ENCODE measurements at regions not wholly inside any gene's neighbourhood (a gene's known extent, or its start where the extent isn't known, plus 50 kb on each side); places are given as distances from the start of the nearest gene placed in this dataset.
"Not testable (repeated sequence)": the region's sequence is repeated elsewhere in the genome, so short reads cannot be mapped to it uniquely, and the experiment has no call there.

DNA sequence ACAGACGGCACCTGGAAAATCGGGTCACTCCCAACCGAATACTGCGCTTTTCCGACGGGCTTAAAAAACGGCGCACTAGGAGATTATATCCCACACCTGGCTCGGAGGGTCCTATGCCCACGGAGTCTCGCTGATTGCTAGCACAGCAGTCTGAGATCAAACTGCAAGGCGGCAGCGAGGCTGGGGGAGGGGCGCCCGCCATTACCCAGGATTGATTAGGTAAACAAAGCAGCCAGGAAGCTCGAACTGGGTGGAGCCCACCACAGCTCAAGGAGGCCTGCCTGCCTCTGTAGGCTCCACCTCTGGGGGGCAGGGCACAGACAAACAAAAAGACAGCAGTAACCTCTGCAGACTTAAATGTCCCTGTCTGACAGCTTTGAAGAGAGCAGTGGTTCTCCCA lies 64.5 kb downstream of the SLC30A10 start:
- DNase-seq, result not testable (repeated sequence)

DNA sequence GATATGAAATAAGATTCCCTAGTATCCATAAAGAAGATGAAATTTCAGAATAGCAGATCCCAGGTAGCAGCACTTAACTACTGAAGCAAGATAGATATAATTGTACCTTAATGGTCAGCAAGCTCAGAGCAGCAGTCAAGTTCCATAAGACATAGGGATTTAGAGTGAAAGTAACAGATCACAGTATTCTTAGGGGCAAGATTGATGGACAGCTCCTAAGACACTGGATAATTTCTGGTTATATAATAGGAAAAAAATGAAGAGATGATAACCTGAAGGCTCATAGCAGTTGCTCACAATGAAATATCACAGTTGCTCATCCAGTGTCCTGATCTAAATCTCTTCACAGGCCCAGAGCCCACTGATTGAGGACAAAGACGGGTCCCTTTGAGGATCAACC lies 66.0 kb downstream of the SLC30A10 start:
- no peak for DNase-seq

DNA sequence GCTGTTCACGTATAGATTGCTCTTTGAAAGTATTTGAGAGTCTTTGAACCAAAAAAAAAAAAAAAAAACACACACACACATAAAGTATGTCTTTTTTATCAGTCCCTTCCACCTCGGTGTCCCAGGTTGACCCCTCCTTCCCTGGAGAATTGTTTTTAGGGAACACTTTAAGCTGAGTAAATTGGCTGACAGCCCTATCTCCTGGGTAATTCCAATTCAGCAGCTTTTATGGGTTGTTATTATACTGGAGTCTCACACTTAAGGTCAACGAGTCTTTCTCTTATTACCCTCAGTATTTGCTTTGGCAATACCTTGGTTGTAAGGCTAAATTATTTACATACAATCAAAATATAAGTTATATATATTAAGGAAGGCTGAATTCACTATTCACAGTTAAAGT lies 69.4 kb downstream of the SLC30A10 start:
- DNase-seq, result no peak

DNA sequence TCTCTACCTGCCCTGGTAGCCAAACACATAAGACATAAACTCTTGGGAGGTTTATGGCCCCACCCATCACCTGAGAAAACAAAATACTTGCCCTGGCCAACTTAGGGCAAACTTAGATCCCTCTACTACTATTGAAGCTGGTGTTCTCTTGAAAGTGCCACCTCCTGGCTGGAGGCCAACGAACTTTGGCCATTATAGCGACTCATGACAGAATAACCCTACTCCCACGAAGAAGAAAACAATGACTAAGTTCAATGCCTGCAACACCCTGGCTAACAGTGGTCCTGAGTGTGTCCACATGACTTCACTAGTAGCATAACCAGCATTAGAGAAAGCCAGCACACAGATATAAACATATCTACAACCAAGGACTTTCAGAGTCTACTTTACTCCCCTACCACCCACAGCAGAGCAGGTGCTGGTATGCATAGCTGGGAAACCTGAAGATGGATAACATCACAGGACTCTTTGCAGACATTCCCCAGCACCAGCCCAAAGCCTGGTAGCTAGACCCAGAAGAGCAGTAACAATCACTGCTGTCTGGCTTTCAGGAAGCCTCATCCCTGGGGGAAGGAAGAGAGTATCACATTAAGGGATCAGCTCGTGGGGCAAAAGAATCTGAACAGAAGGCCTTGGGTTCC lies 81.0 kb downstream of the SLC30A10 start:
- DNase-seq, result peak; percentile 10

DNA sequence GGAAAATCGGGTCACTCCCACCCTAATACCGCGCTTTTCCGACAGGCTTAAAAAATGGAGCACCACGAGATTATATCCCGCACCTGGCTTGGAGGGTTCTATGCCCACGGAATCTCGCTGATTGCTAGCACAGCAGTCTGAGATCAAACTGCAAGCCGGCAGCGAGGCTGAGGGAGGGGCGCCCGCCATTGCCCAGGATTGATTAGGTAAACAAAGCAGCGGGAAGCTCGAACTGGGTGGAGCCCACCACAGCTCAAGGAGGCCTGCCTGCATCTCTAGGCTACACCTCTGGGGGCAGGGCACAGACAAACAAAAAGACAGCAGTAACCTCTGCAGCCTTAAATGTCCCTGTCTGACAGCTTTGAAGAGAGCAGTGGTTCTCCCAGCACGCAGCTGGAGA lies 88.8 kb downstream of the SLC30A10 start:
- not testable (repeated sequence) for DNase-seq

DNA sequence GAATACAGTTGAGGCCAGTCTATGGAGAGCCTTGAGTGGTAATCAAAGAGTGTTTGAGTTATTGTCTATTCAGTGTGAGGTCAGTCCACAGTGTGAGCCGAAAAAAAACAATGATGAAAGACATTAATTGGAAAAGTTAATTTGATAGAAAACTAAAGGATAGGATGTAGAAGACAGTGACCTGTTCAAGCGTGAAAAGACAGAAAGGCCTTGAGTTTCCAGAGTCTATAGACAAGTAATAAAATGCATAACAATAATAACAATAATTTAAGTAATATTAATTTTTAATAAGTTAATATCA lies 90.4 kb downstream of the SLC30A10 start:
- DNase-seq, result no peak

DNA sequence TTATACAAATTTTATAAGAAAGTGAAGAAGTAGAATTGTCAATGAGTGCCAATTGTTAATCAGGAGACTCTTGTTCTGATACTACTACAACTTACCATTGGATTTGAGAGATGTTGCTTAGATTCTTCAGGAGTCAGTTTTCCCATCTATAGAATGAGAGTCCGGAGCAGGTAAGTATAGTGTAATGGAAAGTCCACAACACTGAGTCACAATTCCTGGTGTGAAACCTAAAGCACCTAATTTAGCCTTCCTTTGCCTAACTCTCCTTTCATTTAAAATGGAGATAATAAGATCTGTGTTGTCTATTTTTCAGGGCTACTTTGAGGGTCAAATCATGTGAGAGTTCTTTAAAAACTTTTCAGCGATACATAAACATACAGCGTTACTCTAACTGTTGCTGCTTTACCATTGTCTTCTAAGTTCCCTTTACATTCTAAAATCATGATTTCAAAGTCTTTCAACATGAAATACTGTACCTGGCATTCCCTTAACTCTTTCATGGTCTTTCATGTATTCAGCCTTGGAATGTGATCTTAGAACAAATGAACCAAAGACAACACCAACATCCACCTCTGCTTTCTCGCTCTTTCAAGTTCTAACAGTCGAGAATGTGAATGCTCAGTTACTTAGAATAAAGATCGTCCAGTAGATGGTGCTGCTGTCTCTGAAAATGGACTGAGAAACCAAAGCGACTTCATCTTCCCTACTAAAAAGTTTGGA lies 90.9 kb downstream of the SLC30A10 start:
- peak; percentile 45 for DNase-seq

DNA sequence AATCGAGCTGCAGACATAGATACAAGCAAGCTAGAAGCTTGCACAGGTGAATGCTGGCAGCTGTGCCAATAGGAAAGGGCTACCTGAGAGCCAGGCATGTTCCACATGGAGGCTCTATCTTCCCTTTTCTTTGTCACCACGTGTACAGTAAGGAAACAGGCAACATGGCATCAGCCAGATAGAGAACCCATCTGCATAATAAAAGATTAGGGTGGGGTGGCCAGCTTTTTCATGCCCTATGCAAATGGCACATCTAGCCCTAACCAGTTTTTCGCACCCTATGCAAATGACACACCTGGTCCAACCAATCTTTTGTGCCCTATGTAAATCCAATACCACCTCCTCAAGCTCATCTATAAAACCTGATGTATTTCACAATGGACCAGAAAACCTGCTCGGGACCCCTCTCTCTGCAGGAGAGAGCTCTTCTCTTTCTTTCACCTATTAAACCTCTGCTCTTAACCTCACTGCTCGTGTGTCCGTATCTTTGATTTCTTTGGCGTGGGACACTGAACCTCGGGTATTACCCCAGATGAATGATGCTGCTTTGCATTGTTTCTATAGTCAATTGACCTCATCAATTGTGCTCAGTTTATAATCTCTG lies 93.9 kb downstream of the SLC30A10 start:
- DNase-seq, result no peak

DNA sequence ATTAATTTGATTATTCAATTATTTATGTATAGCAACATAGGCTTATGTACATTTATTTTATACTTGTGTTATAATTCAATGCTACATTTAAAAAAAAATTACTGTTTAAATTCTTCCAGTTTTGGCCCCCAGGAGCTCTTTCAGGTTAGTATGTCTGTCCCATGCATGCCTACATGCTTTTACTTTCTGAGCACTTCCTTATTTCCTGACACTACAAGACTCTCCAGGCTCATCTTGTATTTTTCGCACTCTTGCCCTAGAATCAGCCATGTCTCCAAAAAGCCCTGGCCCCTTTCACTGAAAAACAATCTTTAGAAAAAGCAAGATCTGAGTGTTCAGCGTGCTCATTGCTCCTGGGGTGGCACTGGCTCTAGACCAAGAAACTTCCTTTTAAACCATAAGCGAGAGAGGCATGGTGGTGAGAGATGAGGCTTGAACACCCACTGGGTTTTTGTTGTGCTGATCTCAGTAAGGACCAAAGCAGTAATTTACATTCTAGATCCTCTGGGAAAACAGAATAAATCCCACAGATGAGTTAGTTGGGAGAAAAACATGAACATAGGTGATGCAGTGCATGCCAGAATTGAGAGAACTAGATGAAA lies 95.0 kb downstream of the SLC30A10 start:
- no peak for DNase-seq

DNA sequence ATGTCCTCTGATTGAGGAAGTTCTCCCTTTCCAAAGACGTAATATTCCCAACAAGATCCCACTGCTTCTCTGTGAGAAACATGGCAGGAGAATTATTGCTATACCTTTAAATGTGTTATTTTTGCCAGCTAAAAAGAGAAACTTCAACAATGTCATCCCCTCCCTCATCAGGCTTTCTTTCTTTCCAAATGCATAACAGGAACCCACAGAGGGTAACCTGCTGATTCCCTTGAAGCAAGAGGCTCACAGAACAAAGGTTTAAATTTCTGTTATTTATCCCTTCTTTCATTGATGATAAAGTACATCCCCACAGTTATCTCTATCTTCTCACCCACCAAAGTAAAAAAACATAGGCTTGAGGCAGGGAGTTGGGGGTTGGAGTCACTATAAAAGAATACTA lies 102.1 kb downstream of the SLC30A10 start:
- no peak for DNase-seq

DNA sequence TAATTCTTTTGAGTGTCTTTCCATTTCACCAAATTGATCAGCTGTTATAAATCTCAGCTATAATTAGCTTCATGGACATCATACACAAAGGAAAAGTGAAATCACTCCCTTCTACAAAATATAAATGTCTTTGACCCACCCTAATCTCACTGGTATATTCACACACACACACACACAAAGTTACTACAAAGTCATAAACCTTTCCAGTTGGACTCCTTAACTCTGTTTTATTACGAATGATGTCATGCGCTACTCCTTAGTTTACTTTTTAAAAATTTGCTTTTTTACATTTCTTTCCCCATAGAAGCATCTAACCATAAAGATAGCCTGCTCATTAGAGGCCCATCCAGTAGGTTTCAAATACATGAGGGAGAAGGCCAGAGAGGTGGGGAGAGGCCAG lies 103.0 kb downstream of the SLC30A10 start:
- DNase-seq, result no peak

DNA sequence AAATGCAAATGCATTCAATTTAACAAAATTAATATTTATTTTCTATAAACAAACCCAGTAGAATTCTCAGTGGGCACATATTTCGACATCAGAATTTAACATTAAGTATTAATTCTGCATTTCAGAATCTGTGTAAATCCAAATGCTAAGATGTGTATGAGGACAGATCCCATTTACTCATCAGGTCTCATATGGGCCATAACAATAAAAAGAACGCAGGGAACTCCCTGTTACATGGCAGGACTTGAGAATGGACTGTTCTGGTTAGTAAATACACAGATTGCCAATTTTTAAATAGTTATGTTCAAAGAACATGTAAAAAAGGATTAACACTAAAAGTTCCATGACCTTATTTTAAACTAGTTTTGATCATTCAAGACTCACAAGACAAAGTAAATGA lies 104.0 kb downstream of the SLC30A10 start:
- DNase-seq, result no peak

DNA sequence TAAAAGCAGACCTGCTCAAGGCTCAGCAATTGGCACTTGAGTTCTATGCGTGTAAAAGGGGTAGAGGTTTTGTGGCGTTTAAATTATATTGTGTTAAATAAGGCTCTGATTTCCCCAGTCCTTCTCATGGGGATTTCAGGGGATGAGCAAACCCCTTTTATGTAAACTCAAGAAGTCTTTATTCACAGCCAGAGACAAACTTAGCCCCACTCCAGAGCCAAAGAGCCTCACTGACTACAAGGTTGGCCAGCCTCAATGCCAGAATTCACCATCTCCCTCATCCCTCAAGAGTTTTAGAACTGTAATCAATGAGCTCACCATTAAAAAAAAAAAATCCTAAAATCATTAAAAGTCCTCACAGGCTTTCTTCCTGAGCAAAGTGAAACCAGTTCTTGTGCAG lies 107.8 kb downstream of the SLC30A10 start:
- DNase-seq, result no peak

DNA sequence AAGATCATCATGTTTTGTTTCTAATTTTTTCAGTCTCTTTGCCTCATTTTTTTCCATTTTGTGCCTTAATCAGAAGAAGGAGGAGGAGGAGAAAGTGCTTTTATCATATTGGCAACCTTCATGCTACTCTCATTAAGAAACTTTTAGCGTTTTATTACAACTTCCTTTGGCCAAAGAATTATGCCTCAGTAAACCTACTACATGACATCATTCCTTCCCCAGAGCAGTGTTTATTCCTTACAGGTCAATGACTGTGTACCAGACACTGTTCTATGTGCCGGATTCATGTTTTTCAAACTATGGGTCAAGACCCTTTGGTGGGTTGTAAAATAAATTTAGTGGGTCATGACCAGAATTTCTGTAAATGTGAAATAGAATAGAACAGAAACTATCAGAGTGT lies 110.4 kb downstream of the SLC30A10 start:
- no peak for DNase-seq

DNA sequence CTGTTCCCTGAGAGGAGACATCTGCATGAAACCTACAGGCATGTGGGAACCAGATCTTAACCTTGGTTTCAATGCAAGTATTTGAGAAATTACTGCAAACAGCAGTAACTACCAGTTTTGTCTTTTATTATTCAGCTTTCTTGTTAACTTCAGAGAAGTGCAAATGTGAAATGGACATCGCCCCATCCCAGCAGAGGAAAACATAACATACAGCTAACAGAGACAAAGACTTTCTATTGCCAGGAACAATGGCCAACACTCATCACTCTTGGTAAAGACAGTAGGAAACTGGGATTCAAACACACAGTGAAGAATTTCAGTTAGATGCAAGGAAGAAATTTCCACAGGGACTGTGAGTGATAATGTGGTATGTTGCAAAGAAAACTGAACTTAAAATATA lies 115.1 kb downstream of the SLC30A10 start:
- no peak for DNase-seq

DNA sequence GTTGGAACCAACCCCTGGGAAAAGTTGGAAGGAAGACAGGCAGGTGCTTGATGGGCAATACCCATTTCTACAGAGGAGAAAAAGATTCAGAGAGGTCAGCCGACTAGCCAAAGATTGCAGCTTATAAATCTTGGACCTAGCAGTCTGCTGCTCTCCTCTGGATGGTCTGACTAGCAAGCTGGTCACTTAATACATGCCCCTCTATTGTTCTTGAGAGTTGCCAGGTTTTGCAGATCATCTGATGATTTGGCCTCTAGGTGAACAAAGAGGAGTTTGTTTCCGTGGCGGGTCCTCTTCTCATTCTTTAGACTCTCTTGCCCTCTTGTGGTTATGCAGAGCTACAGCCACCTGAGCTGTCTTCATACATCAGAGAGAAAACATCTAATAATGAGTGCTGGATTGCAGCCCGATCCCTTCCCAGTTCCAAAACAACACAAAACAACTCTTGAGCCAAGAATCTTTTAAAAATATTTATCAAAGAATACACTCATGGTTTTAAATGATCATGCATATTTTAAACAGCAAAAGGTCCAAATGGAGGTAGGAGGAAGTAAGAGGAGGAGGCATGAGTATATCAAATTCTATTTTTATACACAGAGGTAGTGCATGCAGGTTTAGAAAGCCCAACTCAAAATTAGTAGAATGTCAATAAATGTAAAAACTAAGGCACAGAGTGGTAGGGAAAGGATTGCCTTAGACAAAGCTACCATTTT lies 115.7 kb downstream of the SLC30A10 start:
- peak; percentile 67 for DNase-seq

DNA sequence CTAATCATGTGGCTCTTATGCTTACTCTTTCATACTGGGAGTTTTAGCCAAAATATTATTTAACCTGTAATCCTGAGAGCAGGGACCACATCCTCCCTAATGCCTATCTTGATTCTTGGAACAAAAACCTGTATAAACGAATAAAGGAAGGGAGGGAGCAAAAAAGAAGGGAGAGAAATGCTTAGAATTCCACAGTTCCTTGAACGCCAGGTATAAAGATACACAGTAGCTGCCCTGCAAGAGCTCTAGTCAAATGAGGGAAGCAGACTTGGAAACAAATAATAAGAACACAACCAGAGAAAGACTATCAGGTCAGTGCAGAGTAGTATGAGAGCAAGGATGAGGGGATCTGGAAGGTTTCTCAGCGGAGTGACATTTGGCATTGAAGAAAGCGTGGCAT lies 116.3 kb downstream of the SLC30A10 start:
- no peak for DNase-seq

DNA sequence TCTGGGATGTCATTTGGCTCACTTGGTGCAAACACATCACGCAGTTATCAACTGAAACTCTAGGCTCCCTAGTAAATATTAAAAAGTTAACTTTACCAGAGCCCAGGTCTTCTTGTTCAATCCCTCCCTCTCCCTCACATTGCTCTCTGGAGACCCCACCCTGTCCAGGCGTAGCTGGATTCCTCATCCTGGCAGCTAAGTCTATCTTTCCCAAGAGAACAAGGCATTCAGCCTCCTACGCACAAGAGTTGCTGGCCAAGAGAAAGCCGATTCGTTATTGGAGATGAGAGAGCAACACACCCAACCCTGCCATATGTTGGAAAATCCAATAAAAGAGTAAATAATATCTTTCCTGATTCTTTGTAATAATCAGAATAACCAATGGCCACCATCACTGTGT lies 117.9 kb downstream of the SLC30A10 start:
- no peak for DNase-seq

DNA sequence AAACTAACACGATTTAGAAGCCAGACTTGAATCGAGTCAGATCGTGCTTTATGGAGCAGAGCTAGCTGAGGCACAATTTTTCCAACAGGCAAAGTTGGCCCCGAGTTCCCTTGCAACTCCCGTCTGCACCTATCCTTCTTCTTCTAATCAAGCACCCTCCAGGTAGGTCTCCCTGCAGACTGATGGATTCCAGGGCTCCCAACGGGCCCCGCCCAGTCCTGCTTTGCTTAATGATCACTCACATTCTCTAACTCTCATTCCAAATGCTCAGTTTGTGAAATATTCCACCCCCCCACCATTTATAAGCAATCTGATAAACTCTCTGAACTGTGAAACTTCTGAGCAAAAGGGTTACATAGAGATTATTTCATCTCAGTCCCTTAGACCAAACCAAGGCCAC lies 119.6 kb downstream of the SLC30A10 start:
- DNase-seq, result no peak

DNA sequence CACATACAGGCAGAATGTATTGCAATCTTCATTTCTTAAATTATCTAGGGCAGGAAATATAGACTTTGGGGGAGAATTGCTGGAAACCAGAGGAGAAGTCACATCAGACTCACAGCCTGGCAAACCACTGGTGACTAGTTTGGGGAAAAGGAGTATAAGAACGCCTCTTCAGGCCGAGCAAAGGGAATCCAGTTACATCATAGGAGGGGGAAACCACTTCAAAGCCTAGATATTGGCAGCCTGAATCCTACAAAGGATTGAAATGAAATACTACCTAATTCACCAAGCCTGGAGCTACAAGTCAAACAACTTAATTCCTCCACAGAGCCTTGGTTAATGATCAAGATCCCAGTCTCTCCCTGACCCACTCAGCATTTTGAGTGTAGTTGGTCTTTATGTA lies 121.7 kb downstream of the SLC30A10 start:
- peak; percentile 24 for DNase-seq

DNA sequence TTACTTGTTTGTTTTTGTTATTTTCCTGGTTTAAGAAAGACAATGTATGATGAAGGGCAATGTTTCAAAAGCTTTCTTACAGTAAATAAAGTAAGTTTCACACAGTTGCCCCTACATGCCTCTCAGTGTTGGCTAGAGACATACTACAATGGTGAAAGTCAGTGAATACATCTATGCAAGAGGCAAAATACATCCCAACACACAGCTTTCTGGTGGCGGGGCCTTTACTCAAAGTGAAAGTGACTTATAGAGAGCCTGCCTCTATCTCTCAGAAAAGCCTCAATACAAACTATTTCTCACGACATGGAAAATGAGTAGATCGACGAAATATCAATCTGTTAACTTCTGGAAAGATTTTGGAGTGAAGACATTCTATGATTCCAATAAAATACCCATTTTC lies 122.3 kb downstream of the SLC30A10 start:
- no peak for DNase-seq

DNA sequence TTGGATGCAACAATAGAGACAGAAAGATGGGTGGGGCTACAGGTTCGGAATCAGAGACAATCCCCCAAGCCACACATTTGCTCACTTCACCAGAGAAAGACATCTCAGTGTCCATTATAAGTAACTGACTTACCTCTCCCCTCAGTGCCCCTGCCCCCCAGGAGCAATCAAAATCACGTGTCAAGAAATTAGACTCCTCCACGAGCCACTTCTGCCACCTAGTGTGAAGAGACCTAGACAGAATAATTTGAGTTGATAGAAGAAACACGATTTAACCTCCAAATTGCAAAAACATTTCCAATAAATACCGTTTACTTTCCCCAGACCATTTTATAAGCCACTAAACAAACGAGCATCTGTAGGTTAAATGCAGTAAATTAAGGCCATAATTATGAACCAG lies 123.2 kb downstream of the SLC30A10 start:
- DNase-seq, result no peak

DNA sequence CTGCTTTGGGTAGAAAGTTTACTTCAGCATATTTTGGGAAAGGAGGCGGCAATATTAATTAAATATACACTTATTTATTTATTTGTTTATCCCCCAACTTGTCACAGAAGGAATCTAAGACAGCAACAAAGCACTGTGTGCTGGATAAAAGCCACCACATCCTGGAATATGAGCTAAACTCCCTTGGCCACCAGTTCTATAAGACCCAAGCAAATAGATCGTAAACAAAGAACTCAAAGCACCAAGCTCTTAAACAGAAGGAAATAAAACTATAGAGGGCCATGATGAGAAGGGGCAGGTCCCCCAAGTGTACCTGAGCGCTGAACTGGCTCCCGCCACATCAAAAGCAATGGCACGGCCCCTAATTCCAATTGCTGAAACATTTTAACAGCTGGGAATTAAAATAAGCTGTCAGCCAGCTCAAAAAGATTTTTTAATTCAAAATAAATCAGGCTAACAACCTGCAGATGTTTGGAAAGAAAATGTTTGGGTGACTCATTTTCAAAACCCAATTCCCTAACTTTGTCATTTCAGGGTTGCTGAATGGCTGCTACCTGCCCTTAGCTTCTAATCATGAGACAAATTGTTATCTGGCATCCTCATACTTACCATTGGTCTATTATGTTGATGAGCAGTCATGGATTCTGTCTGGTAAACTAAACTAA lies 127.1 kb downstream of the SLC30A10 start:
- no peak for DNase-seq
